ENCODE measurements at regions not wholly inside any gene's neighbourhood (a gene's known extent, or its start where the extent isn't known, plus 50 kb on each side); places are given as distances from the start of the nearest gene placed in this dataset.

DNA sequence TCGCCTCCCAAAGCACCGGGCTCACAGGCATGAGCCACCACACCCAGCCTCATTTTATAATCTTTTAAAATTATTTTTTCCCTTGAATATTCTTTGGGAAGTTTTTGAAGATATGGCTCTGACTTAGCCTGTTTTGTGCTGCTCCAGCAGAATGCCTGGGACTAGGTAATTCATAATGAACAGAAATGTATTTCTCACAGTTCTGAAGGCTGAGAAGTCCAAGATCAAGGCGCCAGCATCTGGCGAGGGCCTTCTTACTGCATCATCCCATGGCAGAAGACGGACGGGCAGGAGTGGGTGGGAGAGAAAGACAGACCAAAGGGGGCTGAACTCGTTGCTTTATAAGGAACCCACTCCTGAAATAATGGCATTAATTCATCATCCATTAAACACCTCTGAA lies 99.0 kb upstream of the SLC25A33 start:
- TF ChIP-seq, protein P1, sequence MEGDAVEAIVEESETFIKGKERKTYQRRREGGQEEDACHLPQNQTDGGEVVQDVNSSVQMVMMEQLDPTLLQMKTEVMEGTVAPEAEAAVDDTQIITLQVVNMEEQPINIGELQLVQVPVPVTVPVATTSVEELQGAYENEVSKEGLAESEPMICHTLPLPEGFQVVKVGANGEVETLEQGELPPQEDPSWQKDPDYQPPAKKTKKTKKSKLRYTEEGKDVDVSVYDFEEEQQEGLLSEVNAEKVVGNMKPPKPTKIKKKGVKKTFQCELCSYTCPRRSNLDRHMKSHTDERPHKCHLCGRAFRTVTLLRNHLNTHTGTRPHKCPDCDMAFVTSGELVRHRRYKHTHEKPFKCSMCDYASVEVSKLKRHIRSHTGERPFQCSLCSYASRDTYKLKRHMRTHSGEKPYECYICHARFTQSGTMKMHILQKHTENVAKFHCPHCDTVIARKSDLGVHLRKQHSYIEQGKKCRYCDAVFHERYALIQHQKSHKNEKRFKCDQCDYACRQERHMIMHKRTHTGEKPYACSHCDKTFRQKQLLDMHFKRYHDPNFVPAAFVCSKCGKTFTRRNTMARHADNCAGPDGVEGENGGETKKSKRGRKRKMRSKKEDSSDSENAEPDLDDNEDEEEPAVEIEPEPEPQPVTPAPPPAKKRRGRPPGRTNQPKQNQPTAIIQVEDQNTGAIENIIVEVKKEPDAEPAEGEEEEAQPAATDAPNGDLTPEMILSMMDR (conservative IDR thresholded peaks at IDR 0.05; ENCODE audit: low read length), result no peak
- TF ChIP-seq EZH2phosphoT487 (IDR thresholded peaks at IDR 0.05; ENCODE audit: borderline replicate concordance), result no peak
